BLaER1 treated with 17β-estradiol and CSF1 and Interleukin-3, amounts not matched to agents 10 nM and 100 nM (cell line): ENCODE measurements at regions not wholly inside any gene's neighbourhood (a gene's known extent, or its start where the extent isn't known, plus 50 kb on each side); places are given as distances from the start of the nearest gene placed in this dataset.

Source experiments
- H3K27ac ChIP-seq, 11 experiments: shearing (Covaris generic); formaldehyde crosslinking; 2 replicates each; pipeline ENCODE4 v1.8.1; 2022
- H3K27me3 ChIP-seq, 11 experiments: shearing (Covaris generic); formaldehyde crosslinking; 2 replicates each; pipeline ENCODE4 v1.8.1; 2022
- H3K36me3 ChIP-seq, 11 experiments: shearing (Covaris generic); formaldehyde crosslinking; 2 replicates each; pipeline ENCODE4 v1.8.1; 2022
- H3K4me1 ChIP-seq, 10 experiments: shearing (Covaris generic); formaldehyde crosslinking; 2 replicates each; pipeline ENCODE4 v1.8.1; 2022
- H3K4me2 ChIP-seq, 11 experiments: shearing (Covaris generic); formaldehyde crosslinking; 2 replicates each; pipeline ENCODE4 v1.8.1; 2022
- H3K4me3 ChIP-seq, 10 experiments: shearing (Covaris generic); formaldehyde crosslinking; 2 replicates each; pipeline ENCODE4 v1.8.1; 2022
- H3K9ac ChIP-seq, 11 experiments: shearing (Covaris generic); formaldehyde crosslinking; 2 replicates each; pipeline ENCODE4 v1.8.1; 2022
- H3K9me3 ChIP-seq, 11 experiments: shearing (Covaris generic); formaldehyde crosslinking; replicated peaks in 1 of 11; 2 replicates each; pipeline ENCODE4 v1.8.1; 2022
- H4K20me1 ChIP-seq, 11 experiments: shearing (Covaris generic); formaldehyde crosslinking; 2 replicates each; pipeline ENCODE4 v1.8.1; 2022
- Cebpa-rat ChIP-seq, 11 experiments: shearing (Covaris generic); IDR thresholded peaks; 2 replicates each; pipeline ENCODE4 v1.8.1; 2022

GRCh38 chr4:13133700-13134099 is 350.4 kb downstream of the RAB28 start:
- Histone ChIP-seq H3K4me2 (no peak overlapping the region), H3K4me1 (no peaks in the 10 kb centered on the region), H3K9me3 (peaks cover 0 to 7% (median 0%) of the 10 kb centered on the region in 11 experiments; a peak in 4 of 22 replicates), H3K9ac (no peak overlapping the region), H3K36me3 (no peaks in the 10 kb centered on the region), H3K27ac (no peak overlapping the region), H3K27me3 (no peaks in the 10 kb centered on the region), H4K20me1 (no peaks in the 10 kb centered on the region), H3K4me3 (no peak overlapping the region)
- no peak for TF ChIP-seq Cebpa-rat (IDR thresholded peaks at IDR 0.05)

GRCh38 chr4:13130848-13131247 is 353.3 kb downstream of the RAB28 start:
- H3K4me2 ChIP-seq: no peak overlapping the region
- no peaks in the 10 kb centered on the region for H3K36me3 ChIP-seq
- no peak for TF ChIP-seq Cebpa-rat (IDR thresholded peaks at IDR 0.05)
- H3K27me3 ChIP-seq: no peaks in the 10 kb centered on the region
- no peaks in the 10 kb centered on the region for H4K20me1 ChIP-seq
- H3K27ac ChIP-seq: no peak overlapping the region
- H3K4me3 ChIP-seq: no peak overlapping the region
- peaks cover 0 to 4% (median 0%) of the 10 kb centered on the region in 10 experiments; a peak in 1 of 20 replicates for H3K4me1 ChIP-seq
- peaks cover 0 to 7% (median 0%) of the 10 kb centered on the region in 11 experiments; a peak in 4 of 22 replicates for H3K9me3 ChIP-seq
- H3K9ac ChIP-seq: no peak overlapping the region

- H3K4me2 ChIP-seq: no peak overlapping the region
Measured at GRCh38 chr4:13129095-13129494, 355.0 kb downstream of the RAB28 start.

GRCh38 chr4:13126976-13127910 is 356.9 kb downstream of the RAB28 start:
- no peak overlapping the region for H3K9ac ChIP-seq
- H3K4me2 ChIP-seq: no peak overlapping the region
- H3K4me1 ChIP-seq: peaks cover 0 to 4% (median 0%) of the 10 kb centered on the region in 10 experiments; a peak in 1 of 20 replicates
- H4K20me1 ChIP-seq: no peaks in the 10 kb centered on the region
- H3K27ac ChIP-seq: no peak overlapping the region
- no peaks in the 10 kb centered on the region for H3K27me3 ChIP-seq
- H3K9me3 ChIP-seq: no peaks in the 10 kb centered on the region
- no peak for TF ChIP-seq Cebpa-rat (IDR thresholded peaks at IDR 0.05)
- H3K36me3 ChIP-seq: no peaks in the 10 kb centered on the region
- no peak overlapping the region for H3K4me3 ChIP-seq

More at GRCh38 chr4:13129095-13129494, 355.0 kb downstream of the RAB28 start:
- no peaks in the 10 kb centered on the region for H4K20me1 ChIP-seq
- H3K4me1 ChIP-seq: peaks cover 0 to 4% (median 0%) of the 10 kb centered on the region in 10 experiments; a peak in 1 of 20 replicates
- no peaks in the 10 kb centered on the region for H3K36me3 ChIP-seq
- no peak overlapping the region for H3K9ac ChIP-seq
- no peak overlapping the region for H3K4me3 ChIP-seq
- TF ChIP-seq Cebpa-rat (IDR thresholded peaks at IDR 0.05): no peak
- peaks cover 0 to 7% (median 0%) of the 10 kb centered on the region in 11 experiments; a peak in 4 of 22 replicates for H3K9me3 ChIP-seq
- no peak overlapping the region for H3K27ac ChIP-seq
- no peaks in the 10 kb centered on the region for H3K27me3 ChIP-seq

- H4K20me1 ChIP-seq: no peaks in the 10 kb centered on the region
- no peak for TF ChIP-seq Cebpa-rat (IDR thresholded peaks at IDR 0.05)
- no peaks in the 10 kb centered on the region for H3K36me3 ChIP-seq
- H3K4me3 ChIP-seq: no peak overlapping the region
- H3K4me2 ChIP-seq: no peak overlapping the region
- no peaks in the 10 kb centered on the region for H3K9me3 ChIP-seq
- no peaks in the 10 kb centered on the region for H3K27me3 ChIP-seq
- H3K9ac ChIP-seq: no peak overlapping the region
- no peaks in the 10 kb centered on the region for H3K4me1 ChIP-seq
- H3K27ac ChIP-seq: no peak overlapping the region
Measured at GRCh38 chr4:13118633-13119032, 365.5 kb downstream of the RAB28 start.

- Histone ChIP-seq H3K4me2 (no peak overlapping the region), H3K27me3 (no peaks in the 10 kb centered on the region), H3K4me3 (no peak overlapping the region), H3K36me3 (no peaks in the 10 kb centered on the region), H3K4me1 (no peaks in the 10 kb centered on the region), H3K9me3 (no peaks in the 10 kb centered on the region), H3K9ac (no peak overlapping the region), H3K27ac (no peak overlapping the region), H4K20me1 (no peaks in the 10 kb centered on the region)
- no peak for TF ChIP-seq Cebpa-rat (IDR thresholded peaks at IDR 0.05)
Measured at GRCh38 chr4:13117185-13117584, 367.0 kb downstream of the RAB28 start.

- no peak for TF ChIP-seq Cebpa-rat (IDR thresholded peaks at IDR 0.05)
- no peaks in the 10 kb centered on the region for H3K36me3 ChIP-seq
- no peaks in the 10 kb centered on the region for H3K27me3 ChIP-seq
- H3K9me3 ChIP-seq: peaks cover 0 to 4% (median 0%) of the 10 kb centered on the region in 11 experiments; a peak in 1 of 22 replicates
- H3K27ac ChIP-seq: no peak overlapping the region
- H3K4me3 ChIP-seq: no peak overlapping the region
- no peak overlapping the region for H3K9ac ChIP-seq
- H4K20me1 ChIP-seq: no peaks in the 10 kb centered on the region
- H3K4me1 ChIP-seq: no peaks in the 10 kb centered on the region
- H3K4me2 ChIP-seq: no peak overlapping the region
Measured at GRCh38 chr4:13112030-13112429, 372.1 kb downstream of the RAB28 start.

GRCh38 chr4:13109536-13109935 is 374.6 kb downstream of the RAB28 start:
- TF ChIP-seq Cebpa-rat (IDR thresholded peaks at IDR 0.05): no peak
- peaks cover 0 to 5% (median 0%) of the 10 kb centered on the region in 11 experiments; a peak in 1 of 22 replicates for H3K9me3 ChIP-seq

GRCh38 chr4:13108096-13108495 is 376.0 kb downstream of the RAB28 start:
- H3K9ac ChIP-seq: no peak overlapping the region
- no peaks in the 10 kb centered on the region for H3K36me3 ChIP-seq
- H3K4me2 ChIP-seq: no peak overlapping the region
- H3K4me1 ChIP-seq: peaks cover 0 to 5% (median 0%) of the 10 kb centered on the region in 10 experiments; a peak in 2 of 20 replicates
- TF ChIP-seq Cebpa-rat (IDR thresholded peaks at IDR 0.05): no peak
- no peak overlapping the region for H3K27ac ChIP-seq
- no peak overlapping the region for H3K4me3 ChIP-seq
- H3K9me3 ChIP-seq: peaks cover 0 to 5% (median 0%) of the 10 kb centered on the region in 11 experiments; a peak in 1 of 22 replicates
- no peaks in the 10 kb centered on the region for H3K27me3 ChIP-seq
- H4K20me1 ChIP-seq: no peaks in the 10 kb centered on the region

More at GRCh38 chr4:13109536-13109935, 374.6 kb downstream of the RAB28 start:
- no peak overlapping the region for H3K9ac ChIP-seq
- no peak overlapping the region for H3K27ac ChIP-seq
- no peaks in the 10 kb centered on the region for H3K27me3 ChIP-seq
- H3K4me2 ChIP-seq: no peak overlapping the region
- no peaks in the 10 kb centered on the region for H3K36me3 ChIP-seq
- H4K20me1 ChIP-seq: no peaks in the 10 kb centered on the region
- no peaks in the 10 kb centered on the region for H3K4me1 ChIP-seq
- H3K4me3 ChIP-seq: no peak overlapping the region
